Left renal pelvis (tissue), 4 donors: ENCODE measurements at regions not wholly inside any gene's neighbourhood (a gene's known extent, or its start where the extent isn't known, plus 50 kb on each side); places are given as distances from the start of the nearest gene placed in this dataset.
"Not testable (repeated sequence)": the region's sequence is repeated elsewhere in the genome, so short reads cannot be mapped to it uniquely, and the experiment has no call there.

Source experiments
- DNase-seq, 4 donors: peaks; one replicate each; pipeline ENCODE4 v3.0.0-alpha.2; 2013; ENCODE audit warnings: low read depth in 4 of 4, low spot score in 3 of 4

DNA sequence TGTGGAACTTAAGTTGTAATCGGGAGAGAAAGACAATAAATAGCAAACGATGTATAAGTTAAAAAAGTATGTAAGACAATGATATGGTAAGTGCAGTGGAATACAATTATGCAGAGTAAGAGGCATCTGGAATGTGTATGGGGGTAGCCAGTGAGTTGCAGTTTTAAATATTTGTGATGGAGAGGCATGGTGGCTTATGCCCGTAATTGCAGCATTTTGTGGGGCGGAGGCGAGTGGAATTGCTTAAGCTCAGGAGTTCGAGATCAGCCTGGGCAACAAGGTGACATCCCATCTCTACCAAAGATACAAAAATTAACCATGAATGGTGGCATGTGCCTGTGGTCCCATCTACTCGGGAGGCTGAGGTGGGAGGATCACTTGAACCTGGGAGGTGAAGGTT is 52.5 kb upstream of the WDFY3 start:
- no peak for DNase-seq

DNA sequence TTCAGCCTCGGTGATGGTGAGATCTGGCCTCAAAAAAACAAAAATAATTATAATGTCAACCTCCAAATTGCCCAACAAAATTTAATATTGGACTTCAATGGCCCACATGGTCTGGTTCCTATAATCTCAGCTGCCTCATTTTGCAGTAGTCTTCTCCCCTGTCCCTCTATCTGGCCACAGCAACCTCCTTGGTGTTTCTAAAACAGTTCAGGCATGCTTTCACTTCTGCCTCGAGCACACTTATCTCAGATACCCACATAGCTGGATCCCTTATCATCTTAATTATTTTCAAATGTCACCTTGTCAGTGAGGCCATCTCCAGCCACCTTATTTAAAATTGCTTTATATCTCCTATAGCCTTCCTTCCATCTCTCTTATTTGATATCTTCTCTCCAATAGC is 52.9 kb upstream of the WDFY3 start:
- no peak for DNase-seq

DNA sequence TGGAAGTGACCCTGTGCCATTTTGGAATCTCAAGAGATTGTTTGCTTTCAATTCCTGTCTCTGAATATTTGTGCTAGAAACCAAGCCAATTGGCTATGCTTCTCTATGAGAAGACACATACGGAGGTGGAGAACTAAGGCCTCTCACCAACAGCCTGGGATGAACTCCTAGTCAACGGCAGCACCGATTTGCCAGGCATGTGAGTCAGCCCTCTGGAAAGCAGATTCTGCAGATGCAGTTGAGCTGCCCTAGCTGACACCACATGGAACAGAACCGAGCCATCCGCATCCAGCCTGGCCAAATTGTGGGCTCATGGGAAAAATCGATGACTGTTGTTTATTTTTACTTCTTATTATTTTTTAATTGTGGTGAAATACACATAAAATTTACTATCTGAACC is 58.2 kb upstream of the WDFY3 start:
- no peak for DNase-seq

DNA sequence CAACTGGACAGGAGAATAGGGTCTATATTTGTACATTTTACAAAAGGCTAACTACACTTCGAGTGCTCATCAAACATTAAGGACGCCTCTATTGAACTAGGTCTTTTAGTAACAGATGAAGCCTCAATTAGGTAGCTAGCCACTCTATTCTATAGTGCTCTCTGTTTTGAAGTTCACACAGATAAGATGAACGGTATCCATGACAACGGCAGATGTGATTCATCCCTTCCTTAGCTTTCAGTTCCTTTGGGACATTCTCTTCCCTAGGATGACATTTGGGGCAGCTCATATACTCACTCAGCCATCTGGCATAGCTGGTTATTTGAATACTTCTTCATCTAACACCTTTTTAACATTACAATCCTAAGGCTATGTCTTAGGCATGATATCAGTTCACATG is 62.4 kb upstream of the WDFY3 start:
- DNase-seq = no peak

DNA sequence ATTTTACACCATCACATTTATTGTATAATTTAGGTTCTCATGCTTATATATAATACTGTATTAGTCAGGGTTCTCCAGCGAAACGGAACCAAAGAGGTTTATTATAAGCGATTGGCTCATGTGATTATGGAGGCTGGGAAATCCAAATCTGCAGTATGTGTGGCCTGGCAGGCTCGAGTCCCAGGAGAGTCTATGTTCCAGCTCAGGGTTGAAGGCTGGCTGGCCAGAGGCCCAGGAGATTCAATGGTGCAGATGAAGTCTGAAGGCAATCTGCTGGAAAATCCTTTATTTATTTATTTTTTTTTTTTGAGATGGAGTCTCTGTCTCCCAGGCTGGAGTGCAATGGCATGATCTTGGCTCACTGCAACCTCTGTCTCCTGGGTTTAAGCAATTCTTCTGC is 63.0 kb upstream of the WDFY3 start:
- no peak for DNase-seq

DNA sequence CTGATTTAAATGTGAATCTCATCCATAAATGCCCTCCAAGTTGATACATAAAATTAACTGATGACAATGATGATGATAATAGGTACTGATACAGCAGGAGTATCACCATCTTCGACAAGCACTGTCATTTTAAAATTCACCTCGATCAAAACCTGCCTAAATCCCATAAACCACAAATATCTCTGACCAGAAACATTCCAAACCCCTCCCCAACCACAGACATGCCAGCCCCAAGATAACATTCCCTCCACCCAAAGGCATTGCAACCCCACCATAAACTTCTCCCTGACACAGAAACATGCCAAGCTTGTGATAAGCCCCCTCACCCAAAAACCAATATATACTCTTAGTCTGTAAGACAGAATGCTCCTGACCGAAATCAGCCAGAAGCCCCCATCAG is 63.7 kb upstream of the WDFY3 start:
- DNase-seq = no peak

DNA sequence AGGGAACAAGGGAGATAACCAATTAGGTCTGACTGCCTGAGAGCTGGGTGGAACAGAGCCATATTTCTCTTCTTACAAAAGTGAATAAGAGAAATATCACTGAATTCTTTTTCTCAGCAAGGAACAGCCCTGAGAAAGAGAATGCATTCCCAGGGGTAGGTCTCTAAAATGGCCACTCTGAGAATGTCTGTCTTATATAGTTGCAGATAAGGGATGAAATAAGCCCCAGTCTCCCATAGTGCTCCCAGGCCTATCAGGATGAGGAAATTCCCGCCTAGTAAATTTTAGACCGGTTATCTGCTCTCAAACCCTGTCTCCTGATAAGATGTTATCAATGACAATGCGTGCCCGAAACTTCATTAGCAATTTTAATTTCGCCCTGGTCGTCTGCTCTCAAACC is 67.3 kb upstream of the WDFY3 start:
- DNase-seq = not testable (repeated sequence)

DNA sequence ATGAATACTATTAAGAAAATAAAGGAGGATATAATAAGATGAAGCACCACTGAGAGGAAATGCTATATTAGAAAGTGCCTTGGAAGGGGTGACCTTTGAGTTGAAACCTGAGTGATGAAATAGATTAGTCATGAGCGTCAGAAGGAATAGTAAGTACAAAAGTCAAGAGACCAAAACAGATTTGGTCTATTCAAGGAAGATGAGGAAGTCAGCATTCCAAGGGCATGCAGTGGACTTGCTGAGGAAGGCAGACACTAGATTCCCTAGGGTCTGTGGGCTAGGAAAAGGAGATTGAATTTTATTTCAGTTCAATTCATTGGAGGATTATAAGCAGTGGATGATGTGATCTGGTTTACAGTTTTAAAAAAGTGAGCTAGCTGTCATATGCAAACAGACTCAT is 73.0 kb upstream of the WDFY3 start:
- DNase-seq = no peak

DNA sequence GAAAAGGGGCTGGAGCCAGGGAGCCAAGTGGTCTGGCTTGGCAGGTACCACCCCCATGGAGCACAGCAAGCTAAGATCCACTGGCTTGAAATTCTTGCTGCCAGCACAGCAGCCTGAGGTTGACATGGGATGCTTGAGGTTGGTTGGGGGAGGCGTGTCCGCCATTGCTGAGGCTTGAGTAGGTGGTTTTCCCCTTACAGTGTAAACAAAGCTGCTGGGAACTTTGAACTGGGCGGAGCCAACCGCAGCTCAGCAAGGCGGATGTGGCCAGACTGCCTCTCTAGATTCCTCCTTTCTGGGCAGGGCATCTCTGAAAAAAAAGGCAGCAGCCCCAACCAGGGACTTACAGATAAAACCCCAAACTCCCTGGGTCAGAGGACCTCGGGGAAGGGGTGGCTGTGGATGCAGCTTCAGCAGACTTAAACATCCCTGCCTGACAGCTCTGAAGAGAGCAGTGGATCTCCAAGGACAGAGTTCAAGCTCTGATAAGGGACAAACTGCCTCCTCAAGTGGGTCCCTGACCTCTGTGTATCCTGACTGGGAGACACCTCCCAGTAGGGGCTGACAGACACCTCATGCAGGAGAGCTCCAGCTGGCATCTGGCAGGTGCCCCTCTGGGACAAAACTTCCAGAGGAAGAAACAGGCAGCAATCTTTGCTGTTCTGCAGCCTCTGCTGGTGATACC is 77.5 kb upstream of the WDFY3 start:
- not testable (repeated sequence) for DNase-seq

DNA sequence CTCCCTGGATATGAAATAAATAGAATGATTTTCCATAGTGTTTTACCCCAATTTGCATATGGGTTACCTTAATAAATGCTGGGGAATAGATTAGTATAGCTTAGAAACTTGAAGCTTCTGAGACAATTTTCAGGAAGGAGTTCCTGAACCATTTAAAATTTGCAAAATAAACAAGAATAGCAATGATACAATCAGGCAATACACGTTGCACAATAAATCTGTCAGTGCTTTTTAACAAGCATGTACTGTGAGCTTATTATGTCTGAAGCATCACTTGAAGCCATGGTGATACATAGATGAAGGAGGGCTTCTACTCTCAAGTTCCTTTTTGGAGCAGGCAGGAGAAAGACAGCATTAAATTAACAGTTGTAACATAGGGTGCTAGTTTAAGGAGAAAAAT is 84.2 kb upstream of the WDFY3 start:
- DNase-seq = no peak

DNA sequence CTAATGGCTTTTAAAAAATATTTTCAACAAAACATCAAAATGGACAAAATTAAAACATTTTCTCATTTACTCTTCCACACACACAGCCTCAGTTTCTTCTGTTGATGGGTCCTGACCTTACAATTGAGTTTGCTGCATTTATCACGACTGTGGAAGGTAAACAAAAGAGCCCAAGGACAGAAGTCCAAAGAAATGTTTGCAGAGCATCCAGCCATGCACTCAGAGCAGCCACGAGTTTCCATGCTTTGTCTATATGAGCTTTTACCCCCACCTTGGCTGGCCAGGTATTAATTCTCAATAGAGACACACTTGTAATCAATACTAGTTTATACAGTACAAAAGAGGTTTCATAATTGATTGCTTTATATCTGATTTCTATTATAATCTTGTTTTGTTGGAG is 85.0 kb upstream of the WDFY3 start:
- no peak for DNase-seq

DNA sequence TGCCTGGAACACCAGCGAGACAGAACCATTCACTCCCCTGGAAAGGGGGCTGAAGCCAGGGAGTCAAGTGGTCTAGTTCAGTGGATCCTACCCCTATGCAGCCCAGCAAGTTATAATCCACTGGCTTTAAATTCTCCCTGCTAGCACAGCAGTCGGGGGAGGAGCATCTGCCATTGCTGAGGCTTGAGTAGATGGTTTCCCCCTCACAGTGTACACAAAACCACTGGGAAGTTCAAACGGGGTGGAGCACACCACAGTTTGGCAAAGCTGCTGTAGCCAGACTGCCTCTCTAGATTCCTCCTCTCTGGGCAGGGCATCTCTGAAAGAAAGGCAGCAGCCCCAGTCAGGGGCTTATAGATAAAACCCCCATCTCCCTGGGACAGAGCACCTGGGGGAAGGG is 88.4 kb upstream of the WDFY3 start:
- DNase-seq = not testable (repeated sequence)

DNA sequence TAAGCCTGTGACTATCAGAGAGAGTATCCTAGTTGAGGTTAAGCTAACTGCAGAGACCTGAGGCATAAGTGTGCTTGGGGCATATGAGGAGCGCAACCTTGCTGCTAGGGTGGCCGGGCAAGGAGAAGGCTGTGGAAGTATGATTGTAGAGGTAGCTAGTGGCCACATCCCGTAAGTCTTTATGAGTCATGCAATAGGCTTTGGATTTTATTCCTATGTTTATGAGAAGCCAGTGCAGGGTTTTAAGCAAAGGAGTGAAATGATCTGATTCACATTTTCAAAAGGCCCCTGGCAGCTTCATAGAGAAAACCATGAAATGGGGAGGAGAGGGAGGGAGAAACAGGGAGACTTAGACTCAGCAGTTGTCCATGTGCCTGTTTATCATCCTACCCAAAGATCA is 92.1 kb upstream of the WDFY3 start:
- no peak for DNase-seq

DNA sequence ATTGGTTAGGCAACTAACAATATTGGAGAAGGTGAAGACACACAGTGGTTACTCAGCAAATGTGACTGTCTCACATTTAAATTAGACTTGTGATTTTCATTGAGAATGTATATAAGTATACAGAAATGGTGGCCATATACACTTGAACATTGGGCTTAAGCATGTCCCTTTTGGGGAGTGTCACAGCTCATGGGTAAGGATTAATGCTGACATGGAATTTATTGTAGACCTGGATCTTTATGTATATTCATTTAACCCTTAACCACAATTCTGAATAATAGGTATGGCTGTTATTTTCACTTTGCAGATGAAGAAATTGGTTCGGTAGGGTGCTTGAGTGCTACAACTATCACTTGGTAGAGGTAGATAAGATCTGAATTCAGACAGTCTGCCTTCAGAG is 95.5 kb upstream of the WDFY3 start:
- no peak for DNase-seq

DNA sequence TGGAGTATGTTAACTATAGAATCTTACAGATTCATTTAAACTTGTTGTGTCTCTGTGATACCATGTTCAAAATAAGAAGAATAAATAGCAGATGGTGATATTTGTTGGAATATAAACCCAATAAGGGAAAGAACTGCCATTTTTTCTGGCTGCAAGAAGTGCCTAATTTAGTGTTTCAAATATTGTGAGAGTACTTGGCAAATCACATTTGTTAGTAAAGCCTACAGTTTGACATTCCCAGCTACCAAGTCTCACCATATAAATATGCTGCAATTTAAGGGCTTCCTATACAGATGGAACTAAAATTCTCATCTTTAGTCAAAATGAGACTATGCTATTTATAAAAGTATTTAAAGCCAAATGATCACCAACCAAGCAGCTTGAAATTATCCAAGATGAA is 96.0 kb upstream of the WDFY3 start:
- DNase-seq = no peak

DNA sequence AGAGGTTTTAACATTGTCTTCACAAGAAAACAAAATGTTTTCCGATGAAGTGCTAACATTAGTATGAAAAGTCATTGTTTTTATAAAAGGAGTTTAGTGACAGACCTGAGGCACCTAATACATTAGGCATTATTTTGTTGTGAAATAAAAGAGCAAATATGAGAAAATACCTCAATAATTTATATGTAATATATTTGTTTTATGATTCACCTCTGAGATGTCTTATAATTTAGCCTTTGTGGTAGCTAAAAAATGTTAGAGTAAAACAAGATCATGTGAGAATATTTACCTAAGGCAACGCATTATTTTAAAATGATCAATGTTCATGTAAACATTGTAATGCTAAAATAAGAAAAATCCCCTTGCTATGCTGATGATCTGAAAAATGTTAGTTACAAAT is 100.9 kb upstream of the WDFY3 start:
- DNase-seq = no peak

DNA sequence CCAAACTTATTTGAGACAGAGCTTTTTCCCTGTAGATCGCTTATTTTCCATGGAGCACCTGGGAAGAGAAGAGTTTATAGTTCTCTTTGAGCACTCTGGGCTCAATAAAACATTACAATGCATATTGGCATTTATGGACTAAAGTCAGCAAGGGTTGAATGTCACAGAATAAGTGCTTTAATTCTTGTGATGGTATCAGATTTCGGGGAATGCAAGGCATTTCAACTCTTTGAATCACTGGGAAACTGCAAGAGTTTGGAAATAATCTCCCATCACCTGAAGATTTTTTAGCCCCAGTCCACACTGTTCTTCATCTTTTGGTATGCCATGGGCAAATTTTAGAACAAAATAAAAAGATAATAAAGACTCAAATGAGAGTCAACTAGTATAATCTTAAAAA is 111.5 kb upstream of the WDFY3 start:
- no peak for DNase-seq

DNA sequence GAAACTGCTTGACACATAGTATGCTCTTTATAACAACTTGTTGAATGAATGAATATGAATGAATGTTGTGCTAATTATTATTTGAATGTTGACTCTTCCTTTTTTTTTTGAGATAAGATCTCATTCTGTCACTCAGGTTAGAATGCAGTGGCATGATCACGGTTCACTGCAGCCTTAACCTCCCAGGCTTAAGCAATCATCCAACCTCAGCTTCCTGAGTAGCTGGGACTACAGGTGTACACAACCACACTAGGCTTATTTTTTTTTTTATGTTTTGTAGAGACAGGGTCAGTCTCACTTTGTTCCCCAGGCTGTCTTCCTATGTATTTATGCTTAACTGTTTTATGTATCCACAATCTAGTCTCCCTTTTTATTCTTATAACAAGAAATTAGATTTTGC is 114.7 kb upstream of the WDFY3 start:
- DNase-seq = no peak

DNA sequence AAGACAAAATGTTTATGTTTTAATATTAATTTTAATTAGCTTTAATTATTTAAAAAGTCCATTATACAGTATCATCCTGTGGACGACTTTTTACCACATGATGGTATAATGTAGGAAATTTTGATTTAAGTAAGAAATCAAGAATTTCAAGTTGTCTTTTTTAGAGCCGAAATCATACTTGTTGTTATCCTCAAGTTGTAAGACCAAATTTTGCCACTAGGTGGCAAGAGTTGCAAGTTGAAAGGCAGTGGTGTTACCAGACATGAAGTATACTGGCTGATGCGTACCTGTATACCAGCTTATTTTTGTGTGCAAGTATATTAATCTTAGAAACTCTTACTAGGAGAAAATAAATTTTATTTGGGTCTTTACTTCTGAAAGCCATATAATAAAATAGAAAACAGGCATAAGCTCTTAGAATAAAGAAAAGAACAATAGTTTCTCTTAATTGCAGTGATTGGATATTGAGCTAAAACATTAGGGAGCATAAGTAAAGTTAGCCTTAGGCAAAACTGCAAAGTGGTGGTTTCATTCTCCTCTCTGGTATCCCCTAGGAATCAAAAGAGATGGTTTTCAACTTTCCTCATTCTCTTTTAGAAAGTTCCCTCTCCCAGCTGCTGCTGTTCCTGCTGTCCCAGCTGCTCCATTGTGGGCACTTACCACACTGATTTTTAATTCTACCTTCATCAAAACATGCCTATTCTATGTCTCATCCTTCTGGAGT is 118.0 kb upstream of the WDFY3 start:
- peak; percentile 16 to 59 (median 48) for DNase-seq

DNA sequence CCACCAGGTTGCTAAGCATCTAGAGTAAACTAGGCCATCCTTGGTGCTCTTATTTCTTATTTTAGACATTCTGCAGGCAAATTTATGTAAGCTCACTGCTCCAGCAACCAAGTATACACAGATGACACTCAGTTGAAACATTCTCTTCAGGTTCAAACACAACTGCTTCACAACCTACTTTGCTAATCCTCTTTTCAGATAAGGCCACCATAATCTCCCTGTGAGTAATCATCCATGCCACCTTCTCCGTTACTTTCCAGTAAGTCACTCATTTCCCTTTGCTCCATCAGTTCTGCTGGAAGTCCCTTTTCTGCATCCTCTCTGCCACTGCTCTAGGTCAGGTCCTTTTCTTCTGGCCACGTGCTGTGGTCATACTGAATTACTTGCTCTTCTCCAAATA is 120.2 kb upstream of the WDFY3 start:
- no peak for DNase-seq

DNA sequence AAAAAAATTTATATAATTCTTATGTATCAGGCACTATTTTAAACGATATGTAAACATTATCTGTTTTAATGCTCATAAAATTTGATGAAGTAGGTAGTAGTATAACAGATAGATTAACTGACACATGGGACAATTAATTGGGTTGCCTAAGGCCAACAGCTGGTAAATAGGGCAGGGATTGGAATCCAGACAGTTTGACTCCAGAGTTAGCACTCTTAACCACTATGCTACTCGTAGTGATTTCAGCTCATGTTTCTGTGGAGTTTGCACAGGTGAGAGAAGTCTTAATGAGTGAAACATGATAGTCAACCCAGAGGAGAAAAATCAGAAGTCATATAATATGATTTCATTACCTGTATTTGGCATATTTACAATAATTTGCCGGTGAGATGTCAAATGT is 126.0 kb upstream of the WDFY3 start:
- no peak for DNase-seq

DNA sequence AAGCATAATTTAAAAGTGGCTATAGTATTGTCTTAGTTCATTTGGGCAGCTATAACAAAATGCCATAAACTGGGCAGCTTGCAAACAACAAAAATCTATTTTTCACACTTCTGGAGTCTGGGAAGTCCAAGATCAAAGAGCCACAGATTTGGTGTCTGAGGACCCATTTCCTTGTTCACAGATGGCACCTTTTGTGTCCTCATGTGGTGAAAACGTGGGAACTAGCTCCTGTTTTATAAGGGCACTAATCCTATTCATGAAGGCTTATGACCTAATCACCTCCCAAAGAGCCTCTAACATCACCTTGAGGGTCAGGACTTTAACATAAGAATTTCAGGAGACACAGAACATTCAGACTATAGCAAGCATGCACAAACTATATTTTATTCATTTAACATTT is 126.5 kb upstream of the WDFY3 start:
- no peak for DNase-seq

DNA sequence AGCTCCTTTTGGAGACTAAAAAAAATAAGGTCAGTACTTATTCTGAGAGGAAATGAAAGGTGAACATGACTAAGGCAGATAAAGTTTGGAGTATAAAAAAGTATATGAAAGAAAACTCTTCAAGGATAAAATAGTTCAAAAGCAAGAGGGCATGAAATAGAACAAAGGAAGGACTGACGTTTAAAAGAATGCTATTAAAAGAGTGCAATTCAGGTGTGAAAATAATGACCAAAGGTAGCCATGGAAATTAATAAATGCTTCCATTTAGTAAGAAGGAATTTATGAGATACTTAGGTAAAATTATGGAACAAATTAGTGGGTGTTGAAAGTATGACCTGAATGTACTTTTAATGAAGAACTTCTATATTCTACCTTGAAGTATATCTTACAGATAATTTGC is 128.2 kb upstream of the WDFY3 start:
- no peak for DNase-seq
